HepG2 (cell line): ENCODE measurements at regions not wholly inside any gene's neighbourhood (a gene's known extent, or its start where the extent isn't known, plus 50 kb on each side); places are given as distances from the start of the nearest gene placed in this dataset.

ENCODE experiments used
- ATAC-seq: fragments of 200-7000 bp; cut with Tn5 transposase; 3 replicates; pipeline ENCODE4 v1.9.1; 2020; ENCODE audit warnings: mild to moderate bottlenecking, moderate library complexity
- BruUV-seq: library from RNA; stranded (reverse); fragments of 400-500 nt; replicated peaks from 2 replicates; lab custom pipeline; 2021; lab: Mats Ljungman, UMichigan
- CTCF ChIA-PET: fragments of 300-600 bp; formaldehyde crosslinking; extraction: SDS; loops from one replicate; lab custom pipeline; 2021; ENCODE audit warnings: low total read pairs, inconsistent platforms, low intra/inter-chr PET ratio; lab: Yijun Ruan, JAX
- POLR2A ChIA-PET: fragments of 350-600 bp; sonication (Branson Sonifier 250); formaldehyde crosslinking; loops from one replicate; lab custom pipeline; 2020; ENCODE audit warnings: antibody characterized with exemption, inconsistent platforms; lab: Yijun Ruan, JAX
- DNase-seq: peaks from one replicate; pipeline ENCODE4 v3.0.0-alpha.2; 2015; ENCODE audit warnings: low spot score
- FAIRE-seq: peaks from 3 replicates; lab custom pipeline; 2011; peaks lifted over from hg19 to GRCh38; lab: Jason Lieb, UNC
- H2AFZ ChIP-seq: one replicate; pipeline ENCODE4 v1.6.1; 2011; ENCODE audit warnings: low read length, inconsistent platforms
- H3K27ac ChIP-seq: fragments of 300-600 bp; 3 replicates; pipeline ENCODE4 v1.8.0; 2011; ENCODE audit warnings: mixed run types, mild to moderate bottlenecking, mixed read lengths, low read length, inconsistent platforms; ENCODE audit not compliant: insufficient read depth; ENCODE audit errors: extremely low read length
- H3K27me3 ChIP-seq, 2 experiments: fragments of 200-600 bp in 1 of 2; 2 replicates in 1 of 2; 3 replicates in 1 of 2; pipeline versions ENCODE4 v1.6.0 to v1.8.0; 2011; ENCODE audit warnings: low read length in 2 of 2, mild to moderate bottlenecking in 2 of 2, moderate library complexity in 2 of 2, inconsistent platforms in 1 of 2; ENCODE audit not compliant: insufficient read depth in 2 of 2, control insufficient read depth in 1 of 2
- H3K36me3 ChIP-seq, 2 experiments: fragments of 200-600 bp in 1 of 2; replicated peaks in 1 of 2; 2 replicates in 1 of 2; 3 replicates in 1 of 2; pipeline versions ENCODE4 v1.5.1 to v1.8.0; 2011; ENCODE audit warnings: low read length in 2 of 2, inconsistent platforms in 1 of 2; ENCODE audit not compliant: insufficient read depth in 2 of 2, control insufficient read depth in 1 of 2
- H3K4me1 ChIP-seq: 2 replicates; pipeline ENCODE4 v1.5.1; 2012; ENCODE audit warnings: low read length, inconsistent platforms; ENCODE audit not compliant: insufficient read depth
- H3K4me2 ChIP-seq: 2 replicates; pipeline ENCODE4 v1.6.0; 2011; ENCODE audit warnings: low read depth, low read length, inconsistent platforms
- H3K4me3 ChIP-seq, 3 experiments: fragments of 200-600 bp in 1 of 3; sonication (generic), shearing (Covaris generic) in 1 of 3; replicated peaks in 1 of 3; 2 replicates each; pipeline ENCODE4 v1.5.1; 2011 to 2016; ENCODE audit warnings: low read length in 3 of 3, inconsistent platforms in 2 of 3, low read depth in 2 of 3, mild to moderate bottlenecking in 2 of 3, control low read depth in 1 of 3, mixed read lengths in 1 of 3; ENCODE audit not compliant: insufficient read depth in 1 of 3
- H3K79me2 ChIP-seq: one replicate; pipeline ENCODE4 v1.6.1; 2011; ENCODE audit warnings: low read length, inconsistent platforms; ENCODE audit not compliant: insufficient read depth
- H3K9ac ChIP-seq: 2 replicates; pipeline ENCODE4 v1.6.0; 2011; ENCODE audit warnings: mild to moderate bottlenecking, low read depth, low read length, inconsistent platforms; ENCODE audit not compliant: insufficient read depth
- H3K9me3 ChIP-seq: 2 replicates; pipeline ENCODE4 v1.5.1; 2012; ENCODE audit warnings: mild to moderate bottlenecking, low read length
- H4K20me1 ChIP-seq: 2 replicates; pipeline ENCODE4 v1.6.0; 2011; ENCODE audit warnings: inconsistent platforms, mild to moderate bottlenecking, low read length, moderate library complexity; ENCODE audit not compliant: insufficient read depth
- HMG20B ChIP-seq: conservative IDR thresholded peaks from 2 replicates; pipeline ENCODE4 v1.6.1; 2016; ENCODE audit warnings: missing genetic modification reagents, missing compliant biosample characterization
- KAT2B ChIP-seq: fragments of 150-350 bp; IDR thresholded peaks from 2 replicates; pipeline ENCODE4 v1.6.1; 2014; ENCODE audit warnings: low read depth, low read length, borderline replicate concordance
- NR2F1 ChIP-seq, 2 experiments: fragments of 450-650 bp in 1 of 2; formaldehyde crosslinking in 1 of 2; IDR thresholded peaks; 2 replicates each; pipeline versions ENCODE4 v1.5.0 to v1.6.1; 2016 to 2020; ENCODE audit warnings: mild to moderate bottlenecking in 1 of 2, missing compliant biosample characterization in 1 of 2, missing genetic modification reagents in 1 of 2, moderate library complexity in 1 of 2
- ZBTB21 ChIP-seq: sonication (generic); formaldehyde crosslinking; IDR thresholded peaks from 2 replicates; pipeline ENCODE4 v1.4.0; 2020; ENCODE audit warnings: missing genetic modification reagents
- ZNF20 ChIP-seq: sonication (generic); formaldehyde crosslinking; IDR thresholded peaks from 2 replicates; pipeline ENCODE4 v1.4.0; 2020; ENCODE audit warnings: mild to moderate bottlenecking, moderate library complexity, missing genetic modification reagents
- WGBS: methylation state at CpG from one replicate; pipeline ENCODE4 v1.1.6; 2017; ENCODE audit warnings: low lambda C conversion rate; 5-methylcytosine and 5-hydroxymethylcytosine counted together
- in situ Hi-C: cut with HindIII; loops from 2 replicates; pipeline ENCODE4 v1.10.0; 2017; ENCODE audit warnings: low pct_unique_long_range_greater_than_20kb; ENCODE audit not compliant: extremely low pct_ligation_motif_present
- intact Hi-C: fragments of 100-400 bp; cut with micrococcal nuclease; formaldehyde crosslinking; loops from one replicate; pipeline ENCODE4 v1.10.0; 2022; ENCODE audit not compliant: unreplicated experiment
- TF ChIP-seq, protein P1 (sequence below): sonication (generic); formaldehyde crosslinking; IDR thresholded peaks from 2 replicates; pipeline ENCODE4 v1.4.0; 2020; ENCODE audit warnings: missing genetic modification reagents
- TF ChIP-seq, protein P2 (sequence below): sonication (generic); formaldehyde crosslinking; IDR thresholded peaks from 2 replicates; pipeline ENCODE4 v1.9.0; 2022; ENCODE audit warnings: missing genetic modification reagents, mild to moderate bottlenecking, borderline replicate concordance
- TF ChIP-seq, protein P3 (sequence below): sonication (generic); formaldehyde crosslinking; IDR thresholded peaks from 2 replicates; pipeline ENCODE4 v1.4.0; 2020; ENCODE audit warnings: mild to moderate bottlenecking, missing genetic modification reagents
- TF ChIP-seq, protein P4 (sequence below): sonication (generic); formaldehyde crosslinking; IDR thresholded peaks from 2 replicates; pipeline ENCODE4 v1.5.0; 2020; ENCODE audit warnings: missing genetic modification reagents, mild to moderate bottlenecking, borderline replicate concordance
- TF ChIP-seq, protein P5 (sequence below): conservative IDR thresholded peaks from 2 replicates; pipeline ENCODE4 v1.6.1; 2018; ENCODE audit warnings: missing genetic modification reagents
- TF ChIP-seq, protein P6 (sequence below): sonication (generic); formaldehyde crosslinking; IDR thresholded peaks from 2 replicates; pipeline ENCODE4 v1.8.1; 2023; ENCODE audit warnings: missing genetic modification reagents, mild to moderate bottlenecking, borderline replicate concordance

DNA sequence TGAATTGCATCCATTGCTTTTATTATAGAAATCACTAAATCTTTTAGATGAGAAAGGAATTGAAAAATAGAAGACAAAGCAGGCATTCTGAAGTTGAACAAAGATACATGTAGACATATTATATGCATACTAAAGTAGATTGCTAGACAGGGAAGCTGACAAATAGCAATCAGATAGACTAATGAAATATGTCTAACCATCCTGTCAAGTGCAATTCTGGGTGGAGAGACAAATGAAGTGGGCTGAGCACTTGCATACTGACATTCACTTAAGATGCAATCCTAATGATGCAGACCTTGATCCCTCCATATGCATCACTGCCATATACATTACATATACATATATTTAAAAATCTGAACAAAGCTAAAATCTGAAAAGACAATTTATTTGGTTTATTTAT is 1130.0 kb upstream of the CDH6 start (continued):
- no peak for TF ChIP-seq HMG20B (CRISPR knock-in tag)

DNA sequence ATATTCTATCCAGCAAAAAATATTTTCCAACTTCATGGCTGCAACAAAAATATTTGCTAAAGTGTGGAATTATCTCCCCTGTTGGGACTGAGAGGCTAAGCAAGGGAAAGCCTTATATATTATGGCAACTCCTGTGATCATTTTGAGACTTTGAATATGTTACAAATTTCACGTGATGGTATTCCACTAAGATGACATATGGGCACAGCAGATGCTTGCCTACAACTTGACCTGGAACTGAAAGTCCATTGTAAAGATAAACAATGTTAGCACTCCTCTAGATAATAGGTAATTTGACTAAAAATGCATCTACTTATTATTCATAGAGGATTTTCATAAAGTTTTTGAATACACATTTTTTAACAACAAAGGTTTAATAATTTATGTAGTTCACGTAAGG is 1141.5 kb upstream of the CDH6 start:
- no peak overlapping the region for H3K4me3 ChIP-seq
- no peaks in the 10 kb centered on the region for H3K79me2 ChIP-seq
- no TSS peak for BruUV-seq
- intact Hi-C loops, result no loop called here
- H3K9me3 ChIP-seq, result no peaks in the 10 kb centered on the region
- no peaks in the 10 kb centered on the region for H3K36me3 ChIP-seq
- H4K20me1 ChIP-seq, result no peaks in the 10 kb centered on the region
- ChIA-PET POLR2A (no interaction called here), CTCF (no interaction called here)
- H3K4me1 ChIP-seq, result no peaks in the 10 kb centered on the region
- no peak overlapping the region for H3K9ac ChIP-seq
- no peak overlapping the region for H3K4me2 ChIP-seq
- WGBS, result 1% methylated on average over 2 of the region's 2 CpGs
- H3K27ac ChIP-seq, result no peak overlapping the region
- FAIRE-seq (no peak), ATAC-seq (no peak), DNase-seq (no peak)
- no peaks in the 10 kb centered on the region for H3K27me3 ChIP-seq
- in situ Hi-C loops, result no loop called here
- H2AFZ ChIP-seq, result no peak overlapping the region
- TF ChIP-seq, protein P1, sequence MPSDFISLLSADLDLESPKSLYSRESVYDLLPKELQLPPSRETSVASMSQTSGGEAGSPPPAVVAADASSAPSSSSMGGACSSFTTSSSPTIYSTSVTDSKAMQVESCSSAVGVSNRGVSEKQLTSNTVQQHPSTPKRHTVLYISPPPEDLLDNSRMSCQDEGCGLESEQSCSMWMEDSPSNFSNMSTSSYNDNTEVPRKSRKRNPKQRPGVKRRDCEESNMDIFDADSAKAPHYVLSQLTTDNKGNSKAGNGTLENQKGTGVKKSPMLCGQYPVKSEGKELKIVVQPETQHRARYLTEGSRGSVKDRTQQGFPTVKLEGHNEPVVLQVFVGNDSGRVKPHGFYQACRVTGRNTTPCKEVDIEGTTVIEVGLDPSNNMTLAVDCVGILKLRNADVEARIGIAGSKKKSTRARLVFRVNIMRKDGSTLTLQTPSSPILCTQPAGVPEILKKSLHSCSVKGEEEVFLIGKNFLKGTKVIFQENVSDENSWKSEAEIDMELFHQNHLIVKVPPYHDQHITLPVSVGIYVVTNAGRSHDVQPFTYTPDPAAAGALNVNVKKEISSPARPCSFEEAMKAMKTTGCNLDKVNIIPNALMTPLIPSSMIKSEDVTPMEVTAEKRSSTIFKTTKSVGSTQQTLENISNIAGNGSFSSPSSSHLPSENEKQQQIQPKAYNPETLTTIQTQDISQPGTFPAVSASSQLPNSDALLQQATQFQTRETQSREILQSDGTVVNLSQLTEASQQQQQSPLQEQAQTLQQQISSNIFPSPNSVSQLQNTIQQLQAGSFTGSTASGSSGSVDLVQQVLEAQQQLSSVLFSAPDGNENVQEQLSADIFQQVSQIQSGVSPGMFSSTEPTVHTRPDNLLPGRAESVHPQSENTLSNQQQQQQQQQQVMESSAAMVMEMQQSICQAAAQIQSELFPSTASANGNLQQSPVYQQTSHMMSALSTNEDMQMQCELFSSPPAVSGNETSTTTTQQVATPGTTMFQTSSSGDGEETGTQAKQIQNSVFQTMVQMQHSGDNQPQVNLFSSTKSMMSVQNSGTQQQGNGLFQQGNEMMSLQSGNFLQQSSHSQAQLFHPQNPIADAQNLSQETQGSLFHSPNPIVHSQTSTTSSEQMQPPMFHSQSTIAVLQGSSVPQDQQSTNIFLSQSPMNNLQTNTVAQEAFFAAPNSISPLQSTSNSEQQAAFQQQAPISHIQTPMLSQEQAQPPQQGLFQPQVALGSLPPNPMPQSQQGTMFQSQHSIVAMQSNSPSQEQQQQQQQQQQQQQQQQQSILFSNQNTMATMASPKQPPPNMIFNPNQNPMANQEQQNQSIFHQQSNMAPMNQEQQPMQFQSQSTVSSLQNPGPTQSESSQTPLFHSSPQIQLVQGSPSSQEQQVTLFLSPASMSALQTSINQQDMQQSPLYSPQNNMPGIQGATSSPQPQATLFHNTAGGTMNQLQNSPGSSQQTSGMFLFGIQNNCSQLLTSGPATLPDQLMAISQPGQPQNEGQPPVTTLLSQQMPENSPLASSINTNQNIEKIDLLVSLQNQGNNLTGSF (CRISPR knock-in tag), result no peak
- TF ChIP-seq KAT2B, result no peak
- no peak for TF ChIP-seq ZBTB21 (CRISPR knock-in tag)
- TF ChIP-seq, protein P2, sequence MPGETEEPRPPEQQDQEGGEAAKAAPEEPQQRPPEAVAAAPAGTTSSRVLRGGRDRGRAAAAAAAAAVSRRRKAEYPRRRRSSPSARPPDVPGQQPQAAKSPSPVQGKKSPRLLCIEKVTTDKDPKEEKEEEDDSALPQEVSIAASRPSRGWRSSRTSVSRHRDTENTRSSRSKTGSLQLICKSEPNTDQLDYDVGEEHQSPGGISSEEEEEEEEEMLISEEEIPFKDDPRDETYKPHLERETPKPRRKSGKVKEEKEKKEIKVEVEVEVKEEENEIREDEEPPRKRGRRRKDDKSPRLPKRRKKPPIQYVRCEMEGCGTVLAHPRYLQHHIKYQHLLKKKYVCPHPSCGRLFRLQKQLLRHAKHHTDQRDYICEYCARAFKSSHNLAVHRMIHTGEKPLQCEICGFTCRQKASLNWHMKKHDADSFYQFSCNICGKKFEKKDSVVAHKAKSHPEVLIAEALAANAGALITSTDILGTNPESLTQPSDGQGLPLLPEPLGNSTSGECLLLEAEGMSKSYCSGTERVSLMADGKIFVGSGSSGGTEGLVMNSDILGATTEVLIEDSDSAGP (CRISPR knock-in tag), result no peak
- TF ChIP-seq, protein P3, sequence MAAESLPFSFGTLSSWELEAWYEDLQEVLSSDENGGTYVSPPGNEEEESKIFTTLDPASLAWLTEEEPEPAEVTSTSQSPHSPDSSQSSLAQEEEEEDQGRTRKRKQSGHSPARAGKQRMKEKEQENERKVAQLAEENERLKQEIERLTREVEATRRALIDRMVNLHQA, result no peak
- no peak for TF ChIP-seq ZNF20 (CRISPR knock-in tag)
- TF ChIP-seq, protein P4, sequence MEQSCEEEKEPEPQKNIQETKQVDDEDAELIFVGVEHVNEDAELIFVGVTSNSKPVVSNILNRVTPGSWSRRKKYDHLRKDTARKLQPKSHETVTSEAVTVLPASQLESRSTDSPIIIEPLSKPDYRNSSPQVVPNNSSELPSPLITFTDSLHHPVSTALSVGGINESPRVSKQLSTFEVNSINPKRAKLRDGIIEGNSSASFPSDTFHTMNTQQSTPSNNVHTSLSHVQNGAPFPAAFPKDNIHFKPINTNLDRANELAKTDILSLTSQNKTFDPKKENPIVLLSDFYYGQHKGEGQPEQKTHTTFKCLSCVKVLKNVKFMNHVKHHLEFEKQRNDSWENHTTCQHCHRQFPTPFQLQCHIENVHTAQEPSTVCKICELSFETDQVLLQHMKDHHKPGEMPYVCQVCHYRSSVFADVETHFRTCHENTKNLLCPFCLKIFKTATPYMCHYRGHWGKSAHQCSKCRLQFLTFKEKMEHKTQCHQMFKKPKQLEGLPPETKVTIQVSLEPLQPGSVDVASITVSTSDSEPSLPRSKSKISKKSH (CRISPR knock-in tag), result no peak
- no peak for TF ChIP-seq NR2F1 (CRISPR knock-in tag; IDR thresholded peaks at IDR 0.05)
- TF ChIP-seq, protein P5, sequence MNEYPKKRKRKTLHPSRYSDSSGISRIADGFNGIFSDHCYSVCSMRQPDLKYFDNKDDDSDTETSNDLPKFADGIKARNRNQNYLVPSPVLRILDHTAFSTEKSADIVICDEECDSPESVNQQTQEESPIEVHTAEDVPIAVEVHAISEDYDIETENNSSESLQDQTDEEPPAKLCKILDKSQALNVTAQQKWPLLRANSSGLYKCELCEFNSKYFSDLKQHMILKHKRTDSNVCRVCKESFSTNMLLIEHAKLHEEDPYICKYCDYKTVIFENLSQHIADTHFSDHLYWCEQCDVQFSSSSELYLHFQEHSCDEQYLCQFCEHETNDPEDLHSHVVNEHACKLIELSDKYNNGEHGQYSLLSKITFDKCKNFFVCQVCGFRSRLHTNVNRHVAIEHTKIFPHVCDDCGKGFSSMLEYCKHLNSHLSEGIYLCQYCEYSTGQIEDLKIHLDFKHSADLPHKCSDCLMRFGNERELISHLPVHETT, result no peak
- TF ChIP-seq, protein P6, sequence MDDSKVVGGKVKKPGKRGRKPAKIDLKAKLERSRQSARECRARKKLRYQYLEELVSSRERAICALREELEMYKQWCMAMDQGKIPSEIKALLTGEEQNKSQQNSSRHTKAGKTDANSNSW (CRISPR knock-in tag), result no peak
